ENCODE measurements at regions not wholly inside any gene's neighbourhood (a gene's known extent, or its start where the extent isn't known, plus 50 kb on each side); places are given as distances from the start of the nearest gene placed in this dataset.

DNA sequence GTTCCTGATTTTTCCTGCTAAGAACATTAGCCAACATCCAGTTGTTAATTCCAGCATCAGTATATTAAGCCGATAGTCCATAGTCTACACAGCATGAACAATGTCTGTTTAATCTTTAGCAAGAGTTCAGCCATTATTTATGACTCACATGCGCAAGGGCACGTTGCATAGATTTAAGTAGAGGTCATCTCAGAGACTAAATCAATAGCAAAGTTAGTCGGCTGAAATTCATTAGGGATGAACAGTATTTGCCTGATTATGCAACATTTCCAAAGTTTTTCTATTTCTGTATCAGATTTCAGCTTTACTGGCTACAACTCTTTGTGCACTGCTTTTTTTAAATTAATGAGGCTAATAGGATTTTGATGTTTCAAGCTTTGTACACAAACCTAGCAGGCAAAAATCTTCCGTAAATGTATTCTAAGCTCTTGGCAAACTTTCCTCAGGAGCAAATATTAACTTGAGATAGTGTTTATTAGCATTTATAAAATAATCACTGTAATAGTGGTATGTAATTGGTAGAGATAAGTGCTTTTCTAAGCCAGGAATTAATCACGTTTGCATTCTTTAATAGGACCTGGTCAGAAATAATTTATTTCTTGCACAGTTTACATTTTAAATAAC lies 578.7 kb upstream of the ID2 start:
- POLR2A ChIA-PET: no interaction called here
- TF ChIP-seq, protein P1, sequence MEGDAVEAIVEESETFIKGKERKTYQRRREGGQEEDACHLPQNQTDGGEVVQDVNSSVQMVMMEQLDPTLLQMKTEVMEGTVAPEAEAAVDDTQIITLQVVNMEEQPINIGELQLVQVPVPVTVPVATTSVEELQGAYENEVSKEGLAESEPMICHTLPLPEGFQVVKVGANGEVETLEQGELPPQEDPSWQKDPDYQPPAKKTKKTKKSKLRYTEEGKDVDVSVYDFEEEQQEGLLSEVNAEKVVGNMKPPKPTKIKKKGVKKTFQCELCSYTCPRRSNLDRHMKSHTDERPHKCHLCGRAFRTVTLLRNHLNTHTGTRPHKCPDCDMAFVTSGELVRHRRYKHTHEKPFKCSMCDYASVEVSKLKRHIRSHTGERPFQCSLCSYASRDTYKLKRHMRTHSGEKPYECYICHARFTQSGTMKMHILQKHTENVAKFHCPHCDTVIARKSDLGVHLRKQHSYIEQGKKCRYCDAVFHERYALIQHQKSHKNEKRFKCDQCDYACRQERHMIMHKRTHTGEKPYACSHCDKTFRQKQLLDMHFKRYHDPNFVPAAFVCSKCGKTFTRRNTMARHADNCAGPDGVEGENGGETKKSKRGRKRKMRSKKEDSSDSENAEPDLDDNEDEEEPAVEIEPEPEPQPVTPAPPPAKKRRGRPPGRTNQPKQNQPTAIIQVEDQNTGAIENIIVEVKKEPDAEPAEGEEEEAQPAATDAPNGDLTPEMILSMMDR (IDR thresholded peaks at IDR 0.05; ENCODE audit: control extremely low read depth, extremely low read depth, low read depth, missing control alignments): no peak
- CTCF ChIA-PET: no interaction called here
- no peak for DNase-seq (ENCODE audit: extremely low spot score)

DNA sequence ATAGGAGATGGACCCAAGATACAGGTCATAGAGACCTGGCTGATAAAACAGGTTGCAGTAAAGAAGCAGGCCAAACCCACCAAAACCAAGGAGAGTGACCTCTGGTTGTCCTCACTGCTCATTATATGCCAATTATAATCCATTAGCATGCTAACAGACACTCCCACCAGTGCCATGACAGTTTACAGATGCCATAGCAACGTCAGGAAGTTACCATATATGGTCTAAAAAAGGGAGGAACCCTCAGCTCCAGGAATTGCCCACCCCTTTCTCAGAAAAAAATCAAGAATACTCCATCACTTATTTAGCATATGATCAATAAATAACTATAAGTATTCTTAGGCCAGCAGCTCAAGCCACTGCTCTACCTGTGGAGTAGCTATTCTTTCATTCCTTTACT lies 574.7 kb upstream of the ID2 start:
- ChIA-PET POLR2A (no interaction called here), CTCF (no interaction called here)
- DNase-seq (ENCODE audit: extremely low spot score): no peak
- TF ChIP-seq, protein P1 (IDR thresholded peaks at IDR 0.05; ENCODE audit: control extremely low read depth, extremely low read depth, low read depth, missing control alignments): no peak

DNA sequence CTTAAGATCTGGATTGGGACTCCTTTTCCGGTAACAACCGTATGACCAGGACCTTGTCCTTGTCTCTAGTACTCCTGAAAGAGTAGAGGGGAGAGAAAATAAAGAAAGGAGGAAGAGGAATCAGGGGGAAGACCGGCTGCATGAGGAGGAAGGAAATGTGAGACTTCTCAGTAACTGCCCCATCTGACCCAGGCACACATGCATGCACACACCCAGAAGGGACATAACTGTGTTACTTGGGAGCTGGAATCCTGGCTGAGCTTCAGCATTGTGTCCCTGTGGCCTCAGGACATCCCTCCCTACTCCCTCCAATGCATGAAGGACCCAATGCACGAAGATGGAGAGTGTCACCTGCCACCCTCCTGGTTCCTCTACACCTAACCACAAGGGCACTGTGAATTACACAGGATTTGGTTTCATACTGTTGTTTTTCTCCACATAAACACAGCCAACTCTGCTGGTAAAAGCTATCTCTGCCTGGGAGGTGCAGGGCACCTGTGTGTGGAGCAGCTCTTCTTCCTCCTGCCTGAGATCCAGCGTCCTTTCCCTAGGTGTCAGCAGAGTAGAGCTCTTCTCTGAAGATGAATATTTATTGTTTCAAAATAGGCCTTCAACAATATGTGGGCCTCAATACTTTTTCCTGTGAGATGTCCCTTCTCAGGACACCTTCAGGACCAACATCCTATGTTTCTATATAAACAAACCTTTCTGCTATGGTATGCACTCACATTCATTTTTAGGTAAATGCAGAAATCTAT lies 574.1 kb upstream of the ID2 start:
- no peak for DNase-seq (ENCODE audit: extremely low spot score)
- TF ChIP-seq, protein P1 (IDR thresholded peaks at IDR 0.05; ENCODE audit: control extremely low read depth, extremely low read depth, low read depth, missing control alignments): no peak
- ChIA-PET CTCF (no interaction called here), POLR2A (no interaction called here)

DNA sequence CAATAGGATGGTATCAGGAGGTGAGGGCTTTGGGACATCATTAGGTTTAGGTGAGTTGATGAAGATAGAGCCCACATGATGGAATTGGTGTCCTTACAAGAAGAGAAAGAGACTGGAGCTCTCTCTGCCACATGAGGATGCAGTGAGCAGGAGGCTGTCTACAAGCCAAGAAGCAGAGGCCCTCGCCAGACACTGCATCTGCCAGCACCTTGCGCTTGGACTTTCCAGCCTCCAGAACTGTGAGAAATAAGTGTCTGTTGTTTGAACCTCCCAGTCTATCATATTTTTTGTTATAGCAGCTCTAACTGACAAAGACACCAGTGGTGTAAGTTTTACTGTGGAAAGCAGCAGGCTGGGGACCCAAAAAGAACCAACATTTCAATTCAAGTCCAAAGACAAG lies 571.1 kb upstream of the ID2 start:
- TF ChIP-seq, protein P1 (IDR thresholded peaks at IDR 0.05; ENCODE audit: control extremely low read depth, extremely low read depth, low read depth, missing control alignments): no peak
- CTCF ChIA-PET: interaction anchor here (0.9 kb wide), 1 partner anchor 9 kb away, joined by 3 read pairs; no protein-coding TSS in a partner anchor

DNA sequence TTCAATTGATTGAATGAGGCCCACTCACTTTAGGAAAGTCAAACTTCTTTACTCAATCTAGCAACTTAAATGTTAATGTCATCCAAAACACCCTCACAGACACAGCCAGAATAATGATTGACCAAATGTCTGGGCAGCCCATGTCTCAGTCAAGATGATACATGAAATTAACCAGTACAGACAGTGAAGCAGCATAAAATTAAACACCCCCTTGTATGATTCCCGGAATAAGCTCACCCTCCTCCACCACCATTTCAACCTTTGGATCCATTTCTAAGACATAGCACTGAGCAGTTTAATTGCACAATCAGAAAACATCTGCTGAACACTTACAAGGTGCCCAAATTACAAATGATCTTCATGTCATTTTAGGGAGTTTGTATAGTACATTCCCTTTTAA lies 570.7 kb upstream of the ID2 start:
- TF ChIP-seq, protein P1 (IDR thresholded peaks at IDR 0.05; ENCODE audit: control extremely low read depth, extremely low read depth, low read depth, missing control alignments): no peak
- ChIA-PET CTCF (interaction anchor here (0.9 kb wide), 1 partner anchor 9 kb away, joined by 3 read pairs; no protein-coding TSS in a partner anchor), POLR2A (no interaction called here)
- DNase-seq (ENCODE audit: extremely low spot score): no peak

More for the DNA sequence above, 571.1 kb upstream of the ID2 start:
- POLR2A ChIA-PET: no interaction called here
- DNase-seq (ENCODE audit: extremely low spot score): no peak

DNA sequence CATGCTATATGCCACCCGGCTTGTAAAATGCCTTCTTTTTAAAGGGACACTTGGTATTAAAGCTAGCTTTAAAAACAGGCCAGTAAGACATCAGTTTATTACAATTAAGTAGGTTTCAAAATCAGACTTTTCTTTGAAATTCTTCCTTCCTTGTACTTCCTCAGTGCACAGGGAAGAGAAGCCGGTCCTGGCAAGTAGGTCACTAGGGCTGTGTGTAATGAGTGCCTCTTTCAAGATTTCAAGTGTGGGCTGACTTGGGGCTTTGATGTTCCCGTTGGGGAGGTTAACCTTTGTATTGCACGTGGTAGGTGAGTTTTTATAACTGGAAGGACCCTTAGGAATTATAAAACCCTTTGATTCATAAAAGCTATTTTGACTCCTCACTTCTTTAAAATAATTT lies 566.4 kb upstream of the ID2 start:
- DNase-seq (ENCODE audit: extremely low spot score): no peak
- CTCF ChIA-PET: interaction anchor here (0.8 kb wide), 2 partner anchors 17 to 21 kb away, joined by 3 to 4 read pairs; no protein-coding TSS in a partner anchor
- TF ChIP-seq, protein P1 (IDR thresholded peaks at IDR 0.05; ENCODE audit: control extremely low read depth, extremely low read depth, low read depth, missing control alignments): no peak
- POLR2A ChIA-PET: no interaction called here
